ENCODE measurements at regions not wholly inside any gene's neighbourhood (a gene's known extent, or its start where the extent isn't known, plus 50 kb on each side); places are given as distances from the start of the nearest gene placed in this dataset.

DNA sequence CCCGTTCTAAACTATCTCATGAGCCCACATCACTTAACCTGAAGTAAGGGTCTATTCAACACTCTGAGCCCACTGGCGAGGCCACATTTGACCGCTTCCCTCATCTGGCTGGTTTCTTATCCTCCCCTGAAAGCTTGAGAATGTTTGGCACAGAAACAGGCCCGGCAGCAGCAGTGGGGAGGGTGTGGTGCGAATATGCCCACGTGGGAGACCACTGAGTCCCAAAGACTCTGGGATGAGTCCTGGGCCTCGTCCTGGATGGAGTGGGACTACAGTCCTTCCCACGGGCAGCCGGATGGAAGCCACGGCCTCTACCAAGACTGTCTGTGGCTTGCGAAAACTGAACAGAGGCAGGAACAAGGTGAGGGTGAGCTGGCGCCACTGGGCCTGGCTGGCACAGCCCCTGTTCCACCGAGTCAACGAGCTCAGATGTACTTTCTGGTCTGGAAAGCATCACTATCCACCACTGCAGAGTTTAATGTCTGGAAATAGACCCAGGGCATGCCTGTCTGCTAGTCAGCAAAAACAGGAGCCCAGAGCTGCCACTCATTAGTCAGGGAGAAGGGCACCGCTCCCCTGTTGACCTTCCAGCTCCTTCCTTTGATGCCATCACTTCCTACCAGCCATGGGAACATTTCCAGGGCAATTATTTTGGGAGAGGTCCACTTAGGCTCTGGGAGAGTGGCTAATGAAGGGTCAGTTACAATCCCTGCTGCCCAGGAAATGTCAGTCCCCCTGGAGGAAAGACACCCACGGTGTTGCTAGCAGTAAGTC is 386.6 kb downstream of the MATN1 start:
- DNase-seq (ENCODE audit: low read depth): no peak

DNA sequence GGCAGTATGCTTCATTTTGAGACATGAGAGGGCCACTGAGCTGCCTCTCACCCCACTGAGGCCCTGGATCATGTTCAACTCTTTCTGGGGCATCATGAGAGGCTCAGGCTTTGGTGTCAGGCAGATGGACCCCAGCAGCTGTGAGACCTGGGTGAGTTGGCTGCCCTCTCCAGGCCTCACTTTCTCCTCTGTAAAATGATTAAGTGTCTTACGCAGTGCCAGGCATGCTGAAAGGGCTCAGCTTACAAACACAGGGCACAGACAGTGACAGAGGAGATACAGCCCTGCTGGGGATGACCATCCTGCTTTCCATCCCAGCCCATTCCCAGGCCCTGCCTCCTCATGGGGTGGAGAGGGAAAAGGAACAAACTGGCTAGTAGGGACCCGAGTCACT is 387.4 kb downstream of the MATN1 start:
- no peak overlapping the region for H3K4me3 ChIP-seq (ENCODE audit: control insufficient read depth, low read depth, low read length)
- TF ChIP-seq, protein P1, sequence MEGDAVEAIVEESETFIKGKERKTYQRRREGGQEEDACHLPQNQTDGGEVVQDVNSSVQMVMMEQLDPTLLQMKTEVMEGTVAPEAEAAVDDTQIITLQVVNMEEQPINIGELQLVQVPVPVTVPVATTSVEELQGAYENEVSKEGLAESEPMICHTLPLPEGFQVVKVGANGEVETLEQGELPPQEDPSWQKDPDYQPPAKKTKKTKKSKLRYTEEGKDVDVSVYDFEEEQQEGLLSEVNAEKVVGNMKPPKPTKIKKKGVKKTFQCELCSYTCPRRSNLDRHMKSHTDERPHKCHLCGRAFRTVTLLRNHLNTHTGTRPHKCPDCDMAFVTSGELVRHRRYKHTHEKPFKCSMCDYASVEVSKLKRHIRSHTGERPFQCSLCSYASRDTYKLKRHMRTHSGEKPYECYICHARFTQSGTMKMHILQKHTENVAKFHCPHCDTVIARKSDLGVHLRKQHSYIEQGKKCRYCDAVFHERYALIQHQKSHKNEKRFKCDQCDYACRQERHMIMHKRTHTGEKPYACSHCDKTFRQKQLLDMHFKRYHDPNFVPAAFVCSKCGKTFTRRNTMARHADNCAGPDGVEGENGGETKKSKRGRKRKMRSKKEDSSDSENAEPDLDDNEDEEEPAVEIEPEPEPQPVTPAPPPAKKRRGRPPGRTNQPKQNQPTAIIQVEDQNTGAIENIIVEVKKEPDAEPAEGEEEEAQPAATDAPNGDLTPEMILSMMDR (IDR thresholded peaks at IDR 0.05; ENCODE audit: control insufficient read depth, insufficient read depth, low read depth, low read length, missing control alignments): no peak
- no peak for DNase-seq (ENCODE audit: low read depth)

More for the DNA sequence above, 386.6 kb downstream of the MATN1 start:
- TF ChIP-seq, protein P1 (IDR thresholded peaks at IDR 0.05; ENCODE audit: control insufficient read depth, insufficient read depth, low read depth, low read length, missing control alignments): no peak
- H3K4me3 ChIP-seq (ENCODE audit: control insufficient read depth, low read depth, low read length): no peak overlapping the region

DNA sequence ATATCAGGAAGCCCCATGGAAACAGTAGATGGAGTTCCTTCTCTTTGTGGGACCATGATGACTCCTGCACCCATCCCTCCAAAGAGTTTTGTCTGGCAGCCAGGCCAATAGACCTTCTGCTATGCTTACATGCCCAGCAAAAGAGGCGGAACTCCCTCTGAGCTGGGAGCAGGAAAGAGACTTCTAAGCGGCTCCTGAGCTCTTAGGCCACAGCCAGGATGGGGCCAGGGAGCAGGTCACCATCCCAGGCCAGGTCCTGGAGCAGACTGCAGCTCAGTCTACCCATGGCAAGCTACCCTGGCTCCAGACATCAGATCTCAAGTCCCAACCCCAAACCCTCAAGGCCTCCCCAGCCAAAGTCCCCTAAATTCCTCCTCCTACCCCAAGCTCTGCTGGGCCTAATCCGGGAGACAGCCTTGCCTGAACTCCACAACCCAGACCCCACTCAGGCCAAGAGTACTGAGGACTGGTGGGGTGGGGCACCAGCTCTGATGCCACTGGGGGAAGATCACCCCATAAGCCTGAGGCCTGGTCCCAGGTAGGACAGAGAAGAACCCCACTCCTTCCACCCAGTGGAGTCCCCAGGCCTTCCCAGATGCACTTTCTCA is 387.9 kb downstream of the MATN1 start:
- TF ChIP-seq, protein P1 (IDR thresholded peaks at IDR 0.05; ENCODE audit: control insufficient read depth, insufficient read depth, low read depth, low read length, missing control alignments): no peak
- no peak overlapping the region for H3K4me3 ChIP-seq (ENCODE audit: control insufficient read depth, low read depth, low read length)
- DNase-seq (ENCODE audit: low read depth): no peak

DNA sequence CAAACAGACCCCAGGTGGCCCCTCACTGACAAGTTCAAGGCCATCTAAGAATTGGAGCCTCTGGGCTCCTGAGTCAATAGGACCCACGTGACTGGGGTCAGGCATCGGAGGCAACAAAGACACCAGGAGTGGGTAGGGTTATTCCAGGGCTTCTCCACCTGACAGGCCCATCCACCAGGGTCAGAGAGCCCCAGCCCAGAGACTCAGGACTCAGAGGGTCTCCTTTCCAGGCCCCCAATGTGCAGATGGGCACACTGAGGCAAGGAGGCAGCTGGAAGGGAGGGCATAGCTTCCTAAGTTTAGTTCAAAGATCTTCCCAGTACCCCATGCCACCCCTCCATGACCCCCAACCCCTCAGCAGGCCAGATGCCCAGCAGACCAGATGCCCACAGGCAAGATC is 388.6 kb downstream of the MATN1 start:
- DNase-seq (ENCODE audit: low read depth): no peak
- H3K4me3 ChIP-seq (ENCODE audit: control insufficient read depth, low read depth, low read length): no peak overlapping the region
- TF ChIP-seq, protein P1 (IDR thresholded peaks at IDR 0.05; ENCODE audit: control insufficient read depth, insufficient read depth, low read depth, low read length, missing control alignments): no peak

DNA sequence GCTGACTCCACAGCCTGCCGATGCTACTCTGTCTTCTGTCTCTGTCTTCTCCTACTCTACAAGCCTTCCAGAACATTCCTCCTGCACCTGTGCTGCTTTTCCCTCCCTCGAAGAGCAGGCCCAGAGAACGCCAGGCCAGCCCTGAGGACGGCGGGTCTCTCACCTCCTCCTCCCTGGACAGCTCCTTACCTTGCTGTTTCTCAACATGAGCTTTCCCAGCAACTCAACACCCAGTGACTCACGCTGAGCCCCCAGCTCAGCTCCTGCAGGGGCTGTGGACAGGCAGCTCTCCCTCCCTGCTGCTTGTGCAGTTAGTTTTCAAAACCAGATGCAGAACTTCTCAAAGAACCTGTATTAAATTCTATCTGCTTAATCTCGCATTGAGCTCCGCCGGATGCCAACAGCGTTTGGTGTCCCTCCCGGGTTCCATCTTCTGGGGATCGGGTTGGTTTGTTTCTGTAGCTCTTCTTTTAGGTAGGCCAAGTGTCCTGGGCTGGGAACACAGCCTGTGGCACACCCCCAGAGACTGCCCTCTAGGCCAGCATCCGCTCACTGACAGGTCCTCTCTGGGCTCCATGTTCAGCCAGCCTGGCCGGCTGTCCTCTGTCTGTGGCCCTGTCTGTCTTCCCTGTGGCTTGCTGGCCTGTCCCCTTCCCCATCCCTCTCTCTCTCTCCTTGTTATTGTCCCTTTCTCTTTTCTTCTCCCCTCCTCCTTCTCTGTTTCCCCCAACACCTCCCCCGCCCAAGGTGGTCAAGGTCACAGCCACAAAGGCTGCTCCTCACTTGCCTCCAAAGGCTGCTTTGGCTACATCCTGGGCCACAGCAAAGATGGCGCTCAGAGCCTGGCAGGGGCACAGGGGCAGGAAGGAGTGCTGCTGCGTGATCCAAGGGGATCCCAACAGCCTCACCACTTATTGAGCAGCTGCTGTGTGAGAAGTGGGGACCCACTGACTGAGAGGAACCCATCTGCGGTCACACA is 391.0 kb downstream of the MATN1 start:
- DNase-seq (ENCODE audit: low read depth): no peak
- no peak overlapping the region for H3K4me3 ChIP-seq (ENCODE audit: control insufficient read depth, low read depth, low read length)
- TF ChIP-seq, protein P1 (IDR thresholded peaks at IDR 0.05; ENCODE audit: control insufficient read depth, insufficient read depth, low read depth, low read length, missing control alignments): no peak

DNA sequence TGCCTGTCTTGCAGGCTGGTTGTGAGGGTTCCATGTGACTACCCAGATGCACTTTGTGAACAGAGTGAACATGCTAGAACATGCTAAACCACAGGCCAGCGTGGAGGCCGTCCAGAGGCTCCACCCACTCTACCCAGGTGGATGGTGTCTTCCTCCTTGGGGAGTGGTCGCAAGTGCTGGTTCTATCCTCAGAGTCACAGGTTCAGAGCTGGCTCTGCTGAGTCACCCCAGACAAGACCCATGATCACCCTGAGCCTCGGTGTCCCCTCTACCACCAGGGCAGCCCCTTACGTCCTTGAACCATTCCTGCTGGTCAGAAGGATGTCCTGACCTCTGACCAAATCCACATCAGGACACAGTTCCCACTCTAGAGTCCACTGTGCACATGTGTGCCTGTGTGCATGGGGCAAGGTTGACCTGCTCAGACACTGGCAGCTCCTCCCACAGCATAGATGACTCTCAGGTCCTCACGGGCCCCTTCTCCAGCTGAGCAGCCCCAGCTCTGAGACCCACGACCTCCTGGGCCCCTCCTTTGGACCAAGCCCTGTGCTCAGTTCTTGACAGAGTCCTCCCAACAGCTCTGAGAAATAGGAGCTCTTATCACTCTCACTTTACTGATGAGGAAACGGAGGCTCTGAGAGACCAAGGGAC is 391.8 kb downstream of the MATN1 start:
- no peak overlapping the region for H3K4me3 ChIP-seq (ENCODE audit: control insufficient read depth, low read depth, low read length)
- DNase-seq (ENCODE audit: low read depth): no peak
- TF ChIP-seq, protein P1 (IDR thresholded peaks at IDR 0.05; ENCODE audit: control insufficient read depth, insufficient read depth, low read depth, low read length, missing control alignments): no peak

All from AG09309 (cell line).